Middle frontal gyrus (tissue), 1 donor: ENCODE measurements at regions not wholly inside any gene's neighbourhood (a gene's known extent, or its start where the extent isn't known, plus 50 kb on each side); places are given as distances from the start of the nearest gene placed in this dataset.

Source experiments
- DNase-seq: peaks from one replicate; pipeline ENCODE4 v3.0.0-alpha.2; 2015; ENCODE audit warnings: low spot score; ENCODE audit errors: extremely low spot score

DNA sequence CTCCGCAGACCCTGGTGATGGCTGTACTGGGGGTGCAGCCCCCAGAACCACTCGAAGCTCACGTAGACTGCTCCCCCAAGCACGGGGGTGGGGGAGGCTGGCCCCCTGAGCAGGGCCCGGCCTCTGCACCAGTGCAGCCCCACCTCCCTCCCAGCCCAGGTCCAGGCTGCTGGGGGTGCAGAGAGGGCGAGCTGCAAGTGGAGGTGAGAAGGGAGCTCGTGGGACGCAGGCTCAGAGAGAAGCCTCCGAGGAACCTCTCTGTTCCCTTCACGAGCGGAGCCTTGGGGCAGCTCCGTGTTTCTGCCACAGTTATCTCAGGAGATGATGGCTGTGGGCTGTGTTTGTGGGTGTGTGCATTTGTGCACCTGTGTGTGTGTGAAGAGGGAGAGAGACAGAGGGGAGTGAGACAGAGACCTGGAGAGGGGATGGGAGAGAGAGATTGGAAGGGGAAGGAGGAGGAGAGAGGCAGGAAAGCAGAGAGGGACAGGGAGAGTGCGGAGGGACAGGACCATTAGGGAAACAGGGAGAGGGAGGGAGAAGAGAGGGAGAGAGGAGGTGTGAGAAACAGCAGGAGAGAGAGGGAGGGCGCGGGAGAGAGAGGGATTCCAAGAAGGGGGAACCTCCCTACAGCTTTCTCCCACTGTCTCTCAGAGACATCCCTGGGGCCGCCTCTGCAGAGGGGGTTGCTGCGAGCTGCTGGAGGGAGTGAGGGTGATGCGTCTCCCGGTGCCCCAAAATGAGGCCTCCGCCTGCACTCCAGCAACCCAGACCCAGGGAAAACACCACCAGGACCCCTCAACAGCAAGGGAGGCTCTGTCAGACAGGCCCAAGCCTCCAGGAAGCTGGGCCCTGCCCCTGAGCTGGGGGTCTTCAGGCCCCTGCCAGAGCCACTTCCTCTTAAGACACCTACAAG lies 1488.6 kb downstream of the BRD1 start:
- no peak for DNase-seq

- no peak for DNase-seq
These were observed 1489.5 kb downstream of the BRD1 start for GRCh38 chr22:48337957-48338792.

- no peak for DNase-seq
These were observed 1491.2 kb downstream of the BRD1 start for GRCh38 chr22:48336339-48337060.

GRCh38 chr22:48335442-48336139 lies 1492.1 kb downstream of the BRD1 start:
- no peak for DNase-seq

DNA sequence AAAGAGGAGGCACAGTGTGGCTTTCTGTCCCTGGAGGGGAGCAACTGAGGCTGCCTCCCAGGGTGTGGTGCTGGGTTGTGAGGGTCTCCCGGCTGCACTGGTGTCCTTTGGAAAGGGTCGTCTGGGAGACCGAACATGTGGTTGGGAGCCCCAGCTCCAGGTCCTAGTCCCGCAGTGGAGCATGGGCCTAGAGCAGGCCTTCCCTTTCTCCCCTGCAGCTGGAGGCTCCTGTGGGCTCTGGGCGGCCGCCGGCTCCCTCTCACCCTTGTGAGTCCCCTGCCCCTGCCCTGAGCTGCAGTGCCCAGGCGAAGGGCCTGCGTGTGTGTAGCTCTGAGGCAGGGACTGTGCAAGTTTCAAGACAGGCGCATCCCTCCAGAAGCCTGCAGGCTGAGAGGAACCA lies 1492.7 kb downstream of the BRD1 start:
- DNase-seq, result no peak

GRCh38 chr22:48333816-48334735 lies 1493.6 kb downstream of the BRD1 start:
- DNase-seq, result no peak

DNA sequence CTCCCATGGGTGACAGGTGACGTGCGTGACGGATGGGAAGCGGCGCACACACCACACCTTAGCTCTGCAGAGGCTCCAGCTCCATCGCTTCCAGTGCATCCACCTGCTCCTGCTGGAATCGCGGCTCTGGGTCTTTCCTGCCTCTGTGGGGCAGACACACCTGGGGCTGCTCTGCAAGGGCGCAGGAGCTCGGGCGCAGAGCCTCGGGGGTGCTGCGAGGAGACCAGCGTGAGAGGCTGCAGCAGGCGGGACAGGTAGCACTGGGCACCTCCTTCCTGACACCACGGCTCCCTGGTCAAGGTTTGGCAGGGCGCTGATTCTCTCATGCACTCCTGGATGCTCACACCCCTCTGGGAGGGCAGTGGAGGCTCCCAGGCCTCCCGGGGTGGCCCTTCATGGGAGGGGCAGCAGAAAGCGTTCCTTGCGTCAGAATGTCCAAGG lies 1494.3 kb downstream of the BRD1 start:
- DNase-seq, result no peak

DNA sequence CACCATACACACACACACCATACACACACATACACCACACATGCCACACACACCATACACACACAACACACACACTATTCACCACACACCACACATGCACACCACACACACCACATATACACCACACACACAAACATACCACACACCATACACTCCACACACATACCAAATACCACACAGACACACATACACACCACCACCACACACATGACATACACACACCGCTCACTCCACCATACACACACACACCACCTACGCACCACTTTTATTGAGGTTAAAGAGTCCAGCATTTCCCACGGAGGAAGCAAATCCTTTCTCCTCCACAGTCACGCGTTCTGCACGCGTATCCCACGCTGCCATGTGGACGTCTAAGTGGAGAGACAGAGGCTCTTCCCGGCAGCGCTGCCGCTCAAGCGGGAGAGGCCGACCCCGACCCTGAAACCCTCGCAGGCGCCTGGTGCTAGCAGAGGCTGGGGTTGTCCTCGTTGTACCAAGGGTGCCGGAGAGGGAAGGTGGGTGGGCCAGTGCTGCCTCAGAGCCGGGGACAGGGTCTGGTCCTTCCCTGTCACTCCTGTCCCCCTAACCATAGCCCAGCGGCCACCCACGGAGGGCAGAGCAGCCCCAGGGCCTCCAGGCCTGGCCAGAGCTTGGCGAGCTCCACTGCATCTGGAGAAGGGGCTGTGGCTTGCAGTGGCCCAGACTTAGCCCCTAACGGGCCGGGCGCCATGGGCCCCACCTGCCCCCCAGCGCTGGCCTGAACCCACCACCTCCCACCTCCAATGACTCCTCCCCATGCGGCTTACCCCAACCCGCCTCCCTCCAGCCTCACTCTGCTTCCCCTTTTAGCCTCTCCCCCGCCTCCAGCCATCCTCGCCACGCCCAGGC lies 1495.0 kb downstream of the BRD1 start:
- no peak for DNase-seq

DNA sequence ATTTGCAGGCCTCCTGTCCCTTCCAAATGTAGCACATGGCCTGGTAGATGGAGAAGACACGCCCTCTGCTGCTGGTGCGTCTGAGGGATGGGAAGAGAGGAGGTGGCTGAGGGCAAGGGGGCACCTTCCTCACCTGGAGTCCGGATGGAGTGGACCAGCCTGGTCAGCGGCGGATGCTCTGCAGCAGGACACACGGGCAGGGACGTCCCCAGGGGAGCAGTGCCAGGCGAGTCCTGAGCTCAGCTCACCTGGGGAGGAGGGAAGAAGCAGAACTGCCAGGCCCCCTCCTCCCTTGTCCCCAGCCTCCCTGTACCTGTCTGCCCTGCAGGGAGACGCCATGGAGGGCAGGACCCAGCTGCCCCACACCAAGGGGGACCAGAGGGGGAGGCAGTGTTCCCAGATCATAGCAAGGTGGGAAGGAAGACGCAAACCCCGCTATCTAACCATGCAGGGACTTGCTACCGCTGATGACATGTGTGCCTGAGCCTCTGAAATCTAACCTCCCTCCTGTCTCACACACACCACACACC lies 1495.9 kb downstream of the BRD1 start:
- no peak for DNase-seq

GRCh38 chr22:48331266-48331665 lies 1496.4 kb downstream of the BRD1 start:
- no peak for DNase-seq

- no peak for DNase-seq
These were observed 1500.0 kb downstream of the BRD1 start for GRCh38 chr22:48327721-48328120.

DNA sequence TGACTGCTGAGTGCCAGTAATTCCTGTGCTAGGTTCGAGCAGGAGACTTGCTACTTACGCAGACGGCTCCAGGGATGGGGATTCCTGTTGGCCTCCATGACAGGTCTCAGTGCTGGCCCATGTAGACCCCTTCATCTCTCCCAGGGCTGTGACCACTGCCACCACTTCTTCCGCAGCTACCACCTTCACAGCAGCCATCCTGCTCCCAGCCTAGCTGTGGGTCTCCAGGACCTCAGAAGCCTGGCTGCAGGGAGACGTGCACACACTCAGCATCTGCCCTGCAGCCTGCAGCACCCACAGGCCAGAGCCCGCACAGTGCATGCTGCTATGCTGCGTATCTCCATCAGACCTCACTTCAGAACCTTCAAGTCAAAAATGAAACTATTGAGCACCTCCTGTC lies 1503.9 kb downstream of the BRD1 start:
- DNase-seq, result no peak

GRCh38 chr22:48322907-48323306 lies 1504.8 kb downstream of the BRD1 start:
- no peak for DNase-seq

DNA sequence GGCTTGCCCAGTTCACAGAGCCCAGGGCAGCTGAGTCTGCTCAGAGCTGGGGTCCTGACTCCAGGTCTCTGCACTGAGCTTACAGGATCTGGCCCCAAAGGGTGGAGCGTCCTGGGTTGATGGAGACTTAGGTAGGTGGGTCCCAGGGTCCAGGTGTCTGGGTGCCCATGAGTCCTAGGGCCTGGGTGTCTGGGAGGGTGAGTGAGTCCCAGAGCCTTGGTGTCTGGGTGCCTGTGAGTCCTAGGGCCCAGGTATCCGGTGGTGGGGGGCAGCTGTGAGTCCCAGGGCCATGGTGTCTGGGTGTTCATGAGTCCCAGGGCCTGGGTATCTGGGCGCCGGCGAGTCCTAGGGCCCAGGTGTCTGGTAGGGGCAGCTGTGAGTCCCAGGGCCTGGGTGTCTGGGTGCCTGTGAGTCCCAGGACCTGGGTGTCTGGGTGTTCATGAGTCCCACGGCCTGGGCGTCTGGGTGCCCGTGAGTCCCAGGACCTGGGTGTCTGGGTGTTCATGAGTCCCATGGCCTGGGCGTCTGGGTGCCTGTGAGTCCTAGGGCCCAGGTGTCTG lies 1505.6 kb downstream of the BRD1 start:
- DNase-seq, result no peak

DNA sequence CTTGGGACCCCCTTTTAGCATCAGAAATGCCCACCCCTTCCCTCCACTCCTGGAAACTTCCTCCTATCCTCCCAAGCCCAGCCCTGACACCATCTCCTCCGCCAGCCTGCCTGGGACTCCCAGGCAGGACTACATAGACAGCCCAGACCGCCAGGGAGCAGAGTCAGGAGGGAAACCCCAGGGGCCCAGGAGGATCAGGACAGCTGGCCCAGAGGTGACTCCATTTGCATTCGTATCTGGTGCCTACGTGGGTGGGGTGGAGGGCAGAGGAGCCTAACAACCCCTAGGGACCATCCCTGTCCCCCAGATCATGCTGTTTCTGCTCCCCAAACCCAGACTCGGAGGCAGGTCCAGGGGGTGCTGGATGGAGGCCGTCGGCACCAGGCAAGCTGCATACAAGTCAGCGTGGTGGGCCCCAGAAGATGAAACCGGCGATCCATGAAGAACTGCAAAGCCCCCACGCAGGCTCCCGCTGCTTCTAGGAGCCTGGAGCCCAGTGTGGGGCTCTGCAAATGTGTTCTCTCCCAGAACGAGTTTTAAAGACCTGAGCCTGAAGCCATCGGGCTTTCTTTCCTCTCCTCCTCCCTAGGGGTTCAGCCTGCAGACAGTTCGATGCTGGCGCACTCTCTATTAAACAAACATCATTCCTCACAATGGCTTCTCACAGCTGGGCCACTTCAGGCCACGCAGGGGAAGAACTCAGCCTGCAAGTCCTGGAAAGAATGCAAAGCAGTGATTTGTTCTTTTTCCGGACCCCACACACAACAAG lies 1506.8 kb downstream of the BRD1 start:
- no peak for DNase-seq

DNA sequence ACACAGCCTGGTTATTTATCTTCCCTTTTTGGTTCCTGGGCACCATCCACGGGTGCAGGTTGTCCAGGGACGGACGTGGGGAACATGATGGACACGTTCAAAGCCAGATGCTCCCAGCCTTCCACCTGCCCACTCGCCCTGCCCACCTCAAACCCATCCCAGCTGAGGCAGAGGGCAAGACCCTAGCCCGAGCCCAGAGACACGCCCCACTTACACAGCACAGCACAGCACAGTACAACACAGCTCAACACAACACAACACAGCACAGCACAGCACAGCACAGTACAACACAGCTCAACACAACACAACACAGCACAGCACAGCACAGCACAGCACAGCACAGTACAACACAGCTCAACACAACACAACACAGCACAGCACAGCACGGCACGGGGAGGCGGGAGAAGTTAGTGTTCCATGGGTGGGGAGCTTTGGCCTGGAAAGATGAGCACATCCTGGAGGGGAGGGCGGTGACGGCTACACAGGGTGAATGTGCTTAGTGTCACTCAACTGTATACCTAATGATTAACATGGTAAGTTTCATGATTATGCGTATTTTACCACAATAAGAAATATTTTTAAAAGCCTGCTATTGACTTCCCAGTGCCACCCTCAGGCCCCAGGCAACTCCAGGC lies 1507.5 kb downstream of the BRD1 start:
- DNase-seq, result no peak
